ENCODE measurements at regions not wholly inside any gene's neighbourhood (a gene's known extent, or its start where the extent isn't known, plus 50 kb on each side); places are given as distances from the start of the nearest gene placed in this dataset.

GRCh38 chr2:22360735-22361374 lies 1024.1 kb upstream of the KLHL29 start:
- Histone ChIP-seq H3K27me3 (ENCODE audit: control insufficient read depth, insufficient read depth, low read length) (no peaks in the 10 kb centered on the region), H3K4me3 (ENCODE audit: low read depth, low read length) (no peak overlapping the region), H3K36me3 (ENCODE audit: control insufficient read depth, insufficient read depth, low read length) (no peaks in the 10 kb centered on the region)
- no peak for DNase-seq (ENCODE audit: low read depth)
- no peak for TF ChIP-seq CTCF (IDR thresholded peaks at IDR 0.05; ENCODE audit: insufficient read depth, low read depth, low read length)
- CTCF ChIA-PET = interaction anchor here (0.6 kb wide), 1 partner anchor 999 kb away, joined by 5 read pairs; no protein-coding TSS in a partner anchor
- POLR2A ChIA-PET = no interaction called here

- Histone ChIP-seq H3K4me3 (ENCODE audit: low read depth, low read length) (no peak overlapping the region), H3K36me3 (ENCODE audit: control insufficient read depth, insufficient read depth, low read length) (no peaks in the 10 kb centered on the region), H3K27me3 (ENCODE audit: control insufficient read depth, insufficient read depth, low read length) (no peaks in the 10 kb centered on the region)
- ChIA-PET CTCF (interaction anchor here (0.6 kb wide), 1 partner anchor 1000 kb away, joined by 5 read pairs; no protein-coding TSS in a partner anchor), POLR2A (no interaction called here)
- TF ChIP-seq CTCF (IDR thresholded peaks at IDR 0.05; ENCODE audit: insufficient read depth, low read depth, low read length) = no peak
- DNase-seq (ENCODE audit: low read depth) = no peak
Observed at GRCh38 chr2:22361571-22361970, 1023.4 kb upstream of the KLHL29 start.

- Histone ChIP-seq H3K36me3 (ENCODE audit: control insufficient read depth, insufficient read depth, low read length) (no peaks in the 10 kb centered on the region), H3K4me3 (ENCODE audit: low read depth, low read length) (no peak overlapping the region), H3K27me3 (ENCODE audit: control insufficient read depth, insufficient read depth, low read length) (no peaks in the 10 kb centered on the region)
- POLR2A ChIA-PET = no interaction called here
- CTCF ChIA-PET = no interaction called here
- DNase-seq (ENCODE audit: low read depth) = no peak
- no peak for TF ChIP-seq CTCF (IDR thresholded peaks at IDR 0.05; ENCODE audit: insufficient read depth, low read depth, low read length)
Observed at GRCh38 chr2:22375096-22375495, 1009.9 kb upstream of the KLHL29 start.

GRCh38 chr2:22377268-22377667 lies 1007.7 kb upstream of the KLHL29 start:
- DNase-seq (ENCODE audit: low read depth) = no peak
- H3K27me3 ChIP-seq (ENCODE audit: control insufficient read depth, insufficient read depth, low read length) = no peaks in the 10 kb centered on the region
- H3K4me3 ChIP-seq (ENCODE audit: low read depth, low read length) = no peak overlapping the region
- no peaks in the 10 kb centered on the region for H3K36me3 ChIP-seq (ENCODE audit: control insufficient read depth, insufficient read depth, low read length)
- no peak for TF ChIP-seq CTCF (IDR thresholded peaks at IDR 0.05; ENCODE audit: insufficient read depth, low read depth, low read length)
- ChIA-PET POLR2A (no interaction called here), CTCF (no interaction called here)

- H3K27me3 ChIP-seq (ENCODE audit: control insufficient read depth, insufficient read depth, low read length) = no peaks in the 10 kb centered on the region
- ChIA-PET CTCF (no interaction called here), POLR2A (no interaction called here)
- no peak overlapping the region for H3K4me3 ChIP-seq (ENCODE audit: low read depth, low read length)
- no peak for DNase-seq (ENCODE audit: low read depth)
- no peak for TF ChIP-seq CTCF (IDR thresholded peaks at IDR 0.05; ENCODE audit: insufficient read depth, low read depth, low read length)
- H3K36me3 ChIP-seq (ENCODE audit: control insufficient read depth, insufficient read depth, low read length) = no peaks in the 10 kb centered on the region
Observed at GRCh38 chr2:22382479-22383169, 1002.4 kb upstream of the KLHL29 start.

Data from BJ (cell line).